T1000 (cell line): ENCODE measurements at regions not wholly inside any gene's neighbourhood (a gene's known extent, or its start where the extent isn't known, plus 50 kb on each side); places are given as distances from the start of the nearest gene placed in this dataset.
"Not testable (repeated sequence)": the region's sequence is repeated elsewhere in the genome, so short reads cannot be mapped to it uniquely, and the experiment has no call there.

Experiments used
- DNase-seq: peaks from one replicate; lab custom pipeline; 2025; ENCODE audit warnings: mixed read lengths; lab: John Stamatoyannopoulos, UW

- DNase-seq, result no peak
These were observed 1000.4 kb upstream of the GBE1 start for GRCh38 chr3:82761858-82762257.

GRCh38 chr3:82745544-82745943 is 984.1 kb upstream of the GBE1 start:
- DNase-seq, result no peak

GRCh38 chr3:82743196-82743595 is 981.8 kb upstream of the GBE1 start:
- DNase-seq, result no peak

GRCh38 chr3:82741346-82741745 is 979.9 kb upstream of the GBE1 start:
- no peak for DNase-seq

GRCh38 chr3:82739390-82739789 is 977.9 kb upstream of the GBE1 start:
- no peak for DNase-seq

- no peak for DNase-seq
These were observed 975.3 kb upstream of the GBE1 start for GRCh38 chr3:82736696-82737277.

- DNase-seq, result no peak
These were observed 953.8 kb upstream of the GBE1 start for GRCh38 chr3:82715091-82715856.

- no peak for DNase-seq
These were observed 945.6 kb upstream of the GBE1 start for GRCh38 chr3:82707035-82707434.

- no peak for DNase-seq
These were observed 924.3 kb upstream of the GBE1 start for GRCh38 chr3:82685761-82686160.

GRCh38 chr3:82676356-82677026 is 915.0 kb upstream of the GBE1 start:
- no peak for DNase-seq

- no peak for DNase-seq
These were observed 911.5 kb upstream of the GBE1 start for GRCh38 chr3:82672966-82673365.

- no peak for DNase-seq
These were observed 910.0 kb upstream of the GBE1 start for GRCh38 chr3:82671466-82671865.

- DNase-seq, result no peak
These were observed 893.3 kb upstream of the GBE1 start for GRCh38 chr3:82654708-82655107.

GRCh38 chr3:82643948-82644347 is 882.5 kb upstream of the GBE1 start:
- DNase-seq, result no peak

- no peak for DNase-seq
These were observed 880.3 kb upstream of the GBE1 start for GRCh38 chr3:82641701-82642100.

GRCh38 chr3:82640254-82640653 is 878.8 kb upstream of the GBE1 start:
- DNase-seq, result no peak

- no peak for DNase-seq
These were observed 876.1 kb upstream of the GBE1 start for GRCh38 chr3:82637574-82637973.

GRCh38 chr3:82636177-82636576 is 874.7 kb upstream of the GBE1 start:
- no peak for DNase-seq

- DNase-seq, result no peak
These were observed 871.9 kb upstream of the GBE1 start for GRCh38 chr3:82633319-82633718.

GRCh38 chr3:82629937-82630336 is 868.5 kb upstream of the GBE1 start:
- no peak for DNase-seq

- DNase-seq, result no peak
These were observed 867.1 kb upstream of the GBE1 start for GRCh38 chr3:82628385-82629014.

- no peak for DNase-seq
These were observed 866.3 kb upstream of the GBE1 start for GRCh38 chr3:82627733-82628132.

- DNase-seq, result not testable (repeated sequence)
These were observed 859.3 kb upstream of the GBE1 start for GRCh38 chr3:82620744-82621143.
